ENCODE measurements at regions not wholly inside any gene's neighbourhood (a gene's known extent, or its start where the extent isn't known, plus 50 kb on each side); places are given as distances from the start of the nearest gene placed in this dataset.

DNA sequence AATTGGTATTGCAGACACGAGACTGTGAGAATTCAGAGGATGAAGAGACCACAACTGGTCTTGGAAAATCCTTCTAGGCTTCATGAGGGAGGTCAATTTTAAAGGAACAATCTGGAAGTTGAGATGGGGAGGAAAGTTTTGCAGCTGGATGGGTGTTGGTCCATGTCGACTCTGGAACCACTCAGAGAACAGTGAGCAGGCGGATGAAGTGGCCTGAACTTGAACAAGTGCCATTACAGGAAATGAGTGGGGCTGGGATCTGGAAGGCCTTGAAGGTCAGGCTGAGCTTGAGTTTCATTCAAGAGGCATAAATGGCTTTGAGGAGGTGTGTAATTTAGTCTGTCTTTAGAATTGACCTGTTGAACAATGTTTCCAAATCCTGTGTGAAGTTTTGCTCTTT, 140.9 kb downstream of the GALC start:
- no peak for DNase-seq (ENCODE audit: low read depth)
- Histone ChIP-seq H3K36me3 (ENCODE audit: control insufficient read depth, insufficient read depth, low read length) (no peaks in the 10 kb centered on the region), H3K4me3 (ENCODE audit: low read depth, low read length) (no peak overlapping the region), H3K27me3 (ENCODE audit: control insufficient read depth, insufficient read depth, low read length) (no peaks in the 10 kb centered on the region)
- TF ChIP-seq, protein P1, sequence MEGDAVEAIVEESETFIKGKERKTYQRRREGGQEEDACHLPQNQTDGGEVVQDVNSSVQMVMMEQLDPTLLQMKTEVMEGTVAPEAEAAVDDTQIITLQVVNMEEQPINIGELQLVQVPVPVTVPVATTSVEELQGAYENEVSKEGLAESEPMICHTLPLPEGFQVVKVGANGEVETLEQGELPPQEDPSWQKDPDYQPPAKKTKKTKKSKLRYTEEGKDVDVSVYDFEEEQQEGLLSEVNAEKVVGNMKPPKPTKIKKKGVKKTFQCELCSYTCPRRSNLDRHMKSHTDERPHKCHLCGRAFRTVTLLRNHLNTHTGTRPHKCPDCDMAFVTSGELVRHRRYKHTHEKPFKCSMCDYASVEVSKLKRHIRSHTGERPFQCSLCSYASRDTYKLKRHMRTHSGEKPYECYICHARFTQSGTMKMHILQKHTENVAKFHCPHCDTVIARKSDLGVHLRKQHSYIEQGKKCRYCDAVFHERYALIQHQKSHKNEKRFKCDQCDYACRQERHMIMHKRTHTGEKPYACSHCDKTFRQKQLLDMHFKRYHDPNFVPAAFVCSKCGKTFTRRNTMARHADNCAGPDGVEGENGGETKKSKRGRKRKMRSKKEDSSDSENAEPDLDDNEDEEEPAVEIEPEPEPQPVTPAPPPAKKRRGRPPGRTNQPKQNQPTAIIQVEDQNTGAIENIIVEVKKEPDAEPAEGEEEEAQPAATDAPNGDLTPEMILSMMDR (IDR thresholded peaks at IDR 0.05; ENCODE audit: insufficient read depth, low read length, poor library complexity, severe bottlenecking), result no peak

DNA sequence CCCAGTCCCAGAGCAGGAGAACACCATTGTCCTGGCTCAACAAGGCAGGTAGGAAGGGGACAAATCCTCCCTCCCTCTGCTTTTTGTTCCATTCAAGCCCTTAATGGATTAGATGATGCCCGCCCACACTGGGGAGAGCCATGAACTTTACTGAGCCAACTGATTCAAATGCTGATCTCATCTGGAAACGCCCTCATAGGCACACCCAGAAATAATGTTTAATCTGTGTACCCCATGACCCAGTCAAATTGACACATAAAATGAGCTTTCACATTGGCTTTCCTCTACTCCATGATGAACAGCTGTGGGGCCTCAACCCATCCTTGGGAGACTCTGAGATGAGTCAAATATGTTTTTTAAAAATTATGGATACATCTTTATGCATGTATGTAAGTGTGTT, 141.8 kb downstream of the GALC start:
- Histone ChIP-seq H3K36me3 (ENCODE audit: control insufficient read depth, insufficient read depth, low read length) (no peaks in the 10 kb centered on the region), H3K27me3 (ENCODE audit: control insufficient read depth, insufficient read depth, low read length) (no peaks in the 10 kb centered on the region), H3K4me3 (ENCODE audit: low read depth, low read length) (no peak overlapping the region)
- no peak for DNase-seq (ENCODE audit: low read depth)
- TF ChIP-seq, protein P1 (IDR thresholded peaks at IDR 0.05; ENCODE audit: insufficient read depth, low read length, poor library complexity, severe bottlenecking), result no peak

DNA sequence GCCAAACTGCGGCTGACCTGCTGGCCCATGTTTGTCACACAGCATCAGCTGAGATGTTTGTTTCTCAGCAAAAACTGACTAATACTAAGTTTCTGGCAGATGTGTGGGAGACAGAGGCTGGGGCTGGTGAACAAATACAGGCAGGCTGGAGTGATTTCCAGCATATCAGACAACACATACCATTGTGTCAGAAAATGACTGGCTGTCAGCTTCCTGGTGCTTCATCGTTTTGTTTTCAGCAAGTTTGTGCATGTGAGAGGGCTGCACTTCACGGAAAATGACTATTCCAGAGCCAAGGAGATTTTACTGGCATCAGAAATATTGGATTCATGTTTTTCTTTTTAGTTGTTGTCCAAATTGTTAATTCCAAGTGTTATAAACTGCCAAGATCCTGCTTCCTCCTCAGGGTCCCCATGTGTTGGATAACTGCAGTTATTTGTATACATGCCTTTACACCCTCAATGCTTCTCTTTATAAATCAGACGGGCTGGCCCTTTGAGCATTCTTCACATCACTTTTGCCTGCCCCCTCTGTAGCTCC, 145.7 kb downstream of the GALC start:
- TF ChIP-seq, protein P1 (IDR thresholded peaks at IDR 0.05; ENCODE audit: insufficient read depth, low read length, poor library complexity, severe bottlenecking), result no peak
- no peak for DNase-seq (ENCODE audit: low read depth)
- Histone ChIP-seq H3K27me3 (ENCODE audit: control insufficient read depth, insufficient read depth, low read length) (no peaks in the 10 kb centered on the region), H3K4me3 (ENCODE audit: low read depth, low read length) (no peak overlapping the region), H3K36me3 (ENCODE audit: control insufficient read depth, insufficient read depth, low read length) (no peaks in the 10 kb centered on the region)

DNA sequence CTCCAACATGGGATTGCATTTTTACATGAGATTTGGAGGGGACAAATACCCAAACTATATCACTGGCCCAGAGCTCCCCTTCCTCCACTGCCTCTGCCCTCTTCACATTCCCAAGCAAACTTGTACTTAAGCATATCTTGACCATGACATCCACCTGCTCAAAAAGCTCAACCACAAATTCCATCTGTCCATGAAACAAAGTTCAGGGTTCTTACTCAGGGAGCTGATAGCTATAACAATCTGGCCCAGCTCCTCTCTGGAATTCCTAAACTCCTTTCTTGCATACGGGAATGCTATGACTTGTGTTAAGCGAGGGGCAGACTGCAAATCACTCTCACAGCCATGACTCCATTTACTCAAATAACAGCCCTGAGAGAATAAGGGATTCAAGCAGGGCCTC, 152.1 kb downstream of the GALC start:
- no peak for DNase-seq (ENCODE audit: low read depth)
- H3K36me3 ChIP-seq (ENCODE audit: control insufficient read depth, insufficient read depth, low read length), result no peaks in the 10 kb centered on the region
- TF ChIP-seq, protein P1 (IDR thresholded peaks at IDR 0.05; ENCODE audit: insufficient read depth, low read length, poor library complexity, severe bottlenecking), result no peak

DNA sequence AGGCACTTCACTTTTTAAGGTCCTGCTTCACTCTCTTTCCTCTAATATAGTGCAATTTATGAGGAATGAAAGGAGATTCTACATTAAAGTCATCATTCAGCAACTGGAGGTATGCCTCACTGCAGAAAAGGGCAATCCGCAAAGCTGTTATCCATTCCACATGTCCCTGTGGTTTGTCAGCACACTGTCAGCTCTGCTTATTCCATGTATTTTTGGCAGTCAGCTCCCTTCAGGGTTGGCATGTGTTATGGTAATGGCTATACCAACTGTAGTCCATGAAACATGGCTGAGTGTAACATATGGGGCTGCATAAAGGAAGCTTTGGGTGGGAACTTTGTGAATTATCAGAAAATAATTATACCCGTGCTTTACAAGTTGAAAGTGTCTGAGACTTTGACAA, 154.1 kb downstream of the GALC start:
- no peak for DNase-seq (ENCODE audit: low read depth)
- H3K36me3 ChIP-seq (ENCODE audit: control insufficient read depth, insufficient read depth, low read length), result no peaks in the 10 kb centered on the region

More for the DNA sequence above, 152.1 kb downstream of the GALC start:
- Histone ChIP-seq H3K27me3 (ENCODE audit: control insufficient read depth, insufficient read depth, low read length) (no peaks in the 10 kb centered on the region), H3K4me3 (ENCODE audit: low read depth, low read length) (no peak overlapping the region)

DNA sequence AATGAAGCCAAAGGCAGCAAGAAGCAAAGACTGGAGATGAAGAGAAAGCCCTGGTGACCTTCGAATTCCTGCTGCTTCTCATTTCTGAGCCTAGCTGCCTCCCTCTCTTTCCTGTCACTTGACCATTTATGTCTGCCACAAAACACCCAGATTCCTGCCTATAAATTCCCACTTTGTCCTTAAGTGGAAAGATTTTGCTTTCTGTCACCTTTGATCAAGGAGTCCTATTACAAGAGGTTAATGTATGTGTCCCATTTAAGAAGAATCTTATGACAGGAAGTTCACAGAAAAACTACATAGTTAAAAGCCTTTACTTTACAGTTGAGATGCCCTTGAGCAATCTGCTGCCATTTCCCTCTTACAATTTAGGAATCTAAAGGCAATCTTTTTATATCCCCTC, 155.7 kb downstream of the GALC start:
- no peak for DNase-seq (ENCODE audit: low read depth)
- Histone ChIP-seq H3K36me3 (ENCODE audit: control insufficient read depth, insufficient read depth, low read length) (no peaks in the 10 kb centered on the region), H3K27me3 (ENCODE audit: control insufficient read depth, insufficient read depth, low read length) (no peaks in the 10 kb centered on the region), H3K4me3 (ENCODE audit: low read depth, low read length) (no peak overlapping the region)
- TF ChIP-seq, protein P1 (IDR thresholded peaks at IDR 0.05; ENCODE audit: insufficient read depth, low read length, poor library complexity, severe bottlenecking), result no peak

More for the DNA sequence above, 154.1 kb downstream of the GALC start:
- TF ChIP-seq, protein P1 (IDR thresholded peaks at IDR 0.05; ENCODE audit: insufficient read depth, low read length, poor library complexity, severe bottlenecking), result no peak
- Histone ChIP-seq H3K27me3 (ENCODE audit: control insufficient read depth, insufficient read depth, low read length) (no peaks in the 10 kb centered on the region), H3K4me3 (ENCODE audit: low read depth, low read length) (no peak overlapping the region)

Data from kidney epithelial cell (primary cell).